ENCODE measurements at regions not wholly inside any gene's neighbourhood (a gene's known extent, or its start where the extent isn't known, plus 50 kb on each side); places are given as distances from the start of the nearest gene placed in this dataset.

DNA sequence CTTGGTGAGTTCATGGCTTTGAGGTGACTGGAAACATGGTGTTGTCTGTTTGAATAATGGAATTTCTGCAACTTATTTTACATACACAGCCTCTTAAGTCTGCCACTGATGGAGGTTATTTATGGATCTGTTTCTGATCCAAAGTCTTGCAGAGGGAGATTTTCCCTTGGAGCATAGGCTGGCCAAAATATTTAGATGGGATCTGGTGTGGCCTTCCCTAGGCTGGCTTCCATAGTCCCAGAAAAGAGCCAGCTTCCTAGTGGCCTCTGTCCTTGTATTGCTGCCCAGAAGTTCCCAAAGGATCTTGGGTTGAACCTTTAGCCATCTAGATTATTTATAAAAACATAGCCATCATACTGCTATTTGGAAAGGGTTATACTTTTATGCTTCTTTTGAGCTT, 491.1 kb upstream of the RGS6 start:
- ATAC-seq = no peak

DNA sequence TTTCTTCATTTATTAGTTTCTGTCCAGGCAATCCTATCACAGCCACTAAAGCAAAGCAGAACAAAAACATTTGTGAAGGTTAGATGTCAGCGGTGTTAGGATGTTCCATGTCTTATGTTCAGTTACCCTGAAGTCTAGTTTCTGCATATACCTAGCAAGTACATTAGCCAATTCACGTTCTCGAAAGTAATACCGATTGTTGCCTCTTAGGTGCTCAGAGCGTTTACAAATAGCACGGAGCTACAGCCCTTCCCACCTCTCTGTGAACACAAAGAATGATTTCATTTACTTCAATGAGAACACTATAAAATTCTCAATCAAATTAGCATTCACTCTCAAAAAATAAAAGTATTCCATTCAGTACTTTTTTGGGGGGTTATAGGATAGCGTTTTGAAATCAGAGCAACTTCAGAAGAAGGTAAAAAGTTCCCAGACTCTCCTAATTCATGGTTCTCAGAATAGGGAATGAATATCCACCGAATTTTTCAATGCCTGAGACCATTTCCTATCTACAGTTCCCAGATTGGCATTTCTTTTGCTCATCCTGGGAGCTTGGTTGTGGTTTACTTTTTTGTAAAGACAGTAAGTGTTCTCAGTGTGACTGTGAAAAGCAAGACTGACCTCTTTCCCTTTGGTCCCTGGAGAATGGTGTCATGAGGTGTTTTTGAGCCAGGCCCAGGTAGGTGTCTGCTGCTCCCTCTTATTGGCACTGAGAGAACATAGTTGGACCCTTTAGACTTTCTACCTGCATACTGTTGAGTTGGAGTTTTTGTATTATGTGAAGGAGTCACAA, 488.0 kb upstream of the RGS6 start:
- TF ChIP-seq, protein P1, sequence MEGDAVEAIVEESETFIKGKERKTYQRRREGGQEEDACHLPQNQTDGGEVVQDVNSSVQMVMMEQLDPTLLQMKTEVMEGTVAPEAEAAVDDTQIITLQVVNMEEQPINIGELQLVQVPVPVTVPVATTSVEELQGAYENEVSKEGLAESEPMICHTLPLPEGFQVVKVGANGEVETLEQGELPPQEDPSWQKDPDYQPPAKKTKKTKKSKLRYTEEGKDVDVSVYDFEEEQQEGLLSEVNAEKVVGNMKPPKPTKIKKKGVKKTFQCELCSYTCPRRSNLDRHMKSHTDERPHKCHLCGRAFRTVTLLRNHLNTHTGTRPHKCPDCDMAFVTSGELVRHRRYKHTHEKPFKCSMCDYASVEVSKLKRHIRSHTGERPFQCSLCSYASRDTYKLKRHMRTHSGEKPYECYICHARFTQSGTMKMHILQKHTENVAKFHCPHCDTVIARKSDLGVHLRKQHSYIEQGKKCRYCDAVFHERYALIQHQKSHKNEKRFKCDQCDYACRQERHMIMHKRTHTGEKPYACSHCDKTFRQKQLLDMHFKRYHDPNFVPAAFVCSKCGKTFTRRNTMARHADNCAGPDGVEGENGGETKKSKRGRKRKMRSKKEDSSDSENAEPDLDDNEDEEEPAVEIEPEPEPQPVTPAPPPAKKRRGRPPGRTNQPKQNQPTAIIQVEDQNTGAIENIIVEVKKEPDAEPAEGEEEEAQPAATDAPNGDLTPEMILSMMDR (IDR thresholded peaks at IDR 0.05) = no peak
- intact Hi-C loops (cut with DNase I) = no loop called here
- H3K27me3 ChIP-seq (ENCODE audit: low read depth) = no peaks in the 10 kb centered on the region
- ATAC-seq = no peak
- H3K9me3 ChIP-seq = no peaks in the 10 kb centered on the region
- no peaks in the 10 kb centered on the region for H3K36me3 ChIP-seq
- H3K4me1 ChIP-seq = peaks cover 3% of the 10 kb centered on the region
- no peak for DNase-seq
- H3K4me3 ChIP-seq = no peak overlapping the region
- no peak overlapping the region for H3K27ac ChIP-seq

More for the DNA sequence above, 491.1 kb upstream of the RGS6 start:
- no peak for DNase-seq
- Histone ChIP-seq H3K4me1 (peaks cover 14% of the 10 kb centered on the region), H3K9me3 (no peaks in the 10 kb centered on the region), H3K36me3 (no peaks in the 10 kb centered on the region), H3K27ac (no peak overlapping the region), H3K4me3 (no peak overlapping the region), H3K27me3 (ENCODE audit: low read depth) (no peaks in the 10 kb centered on the region)
- TF ChIP-seq, protein P1 (IDR thresholded peaks at IDR 0.05) = no peak
- intact Hi-C loops (cut with DNase I) = no loop called here

DNA sequence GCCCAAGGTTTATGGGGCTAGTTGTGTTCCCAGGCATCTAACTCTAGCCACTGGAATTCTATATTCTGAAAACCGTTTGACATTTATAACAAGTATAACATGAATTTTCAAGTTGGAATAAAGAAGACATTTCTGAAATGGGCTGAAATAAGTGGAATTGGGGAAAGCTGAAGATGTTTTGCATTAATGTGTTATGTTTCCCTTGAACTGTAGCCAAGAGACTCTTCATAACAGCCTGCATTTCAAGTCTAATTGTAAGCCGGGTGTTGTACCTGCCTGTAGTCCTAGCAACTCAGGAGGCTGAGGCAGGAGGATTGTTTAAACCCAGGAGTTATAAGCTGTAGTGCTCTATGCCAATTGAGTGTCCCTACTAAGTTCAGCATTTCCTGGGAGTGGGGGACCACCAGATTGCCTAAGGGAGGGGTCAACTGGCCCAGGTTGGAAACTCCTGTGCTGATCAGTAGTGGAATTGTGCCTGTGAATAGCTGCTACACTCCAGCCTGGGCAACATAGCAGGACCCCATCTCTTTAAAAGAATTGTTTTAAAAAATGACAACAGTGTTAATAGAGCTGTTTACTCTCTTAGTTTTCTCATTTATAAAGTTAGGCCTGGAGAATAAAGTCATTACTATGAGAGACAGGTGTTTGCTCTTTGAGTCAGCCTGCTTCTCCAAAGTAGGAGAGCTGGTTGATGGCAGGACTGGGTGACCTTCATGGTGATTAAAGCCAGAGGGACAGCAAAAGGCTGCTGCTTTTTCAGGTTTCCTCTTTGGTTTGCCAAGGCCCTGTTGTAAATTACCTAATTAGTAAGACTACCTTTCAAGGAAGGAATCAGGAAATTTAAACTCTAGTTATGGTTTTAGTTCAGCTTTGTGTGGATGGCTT, 483.6 kb upstream of the RGS6 start:
- H3K4me1 ChIP-seq = no peaks in the 10 kb centered on the region
- intact Hi-C loops (cut with DNase I) = no loop called here
- ATAC-seq (no peak), DNase-seq (no peak)
- TF ChIP-seq, protein P1 (IDR thresholded peaks at IDR 0.05) = no peak
- no peaks in the 10 kb centered on the region for H3K27me3 ChIP-seq (ENCODE audit: low read depth)
- H3K27ac ChIP-seq = no peak overlapping the region
- no peaks in the 10 kb centered on the region for H3K9me3 ChIP-seq
- H3K4me3 ChIP-seq = no peak overlapping the region
- no peaks in the 10 kb centered on the region for H3K36me3 ChIP-seq

DNA sequence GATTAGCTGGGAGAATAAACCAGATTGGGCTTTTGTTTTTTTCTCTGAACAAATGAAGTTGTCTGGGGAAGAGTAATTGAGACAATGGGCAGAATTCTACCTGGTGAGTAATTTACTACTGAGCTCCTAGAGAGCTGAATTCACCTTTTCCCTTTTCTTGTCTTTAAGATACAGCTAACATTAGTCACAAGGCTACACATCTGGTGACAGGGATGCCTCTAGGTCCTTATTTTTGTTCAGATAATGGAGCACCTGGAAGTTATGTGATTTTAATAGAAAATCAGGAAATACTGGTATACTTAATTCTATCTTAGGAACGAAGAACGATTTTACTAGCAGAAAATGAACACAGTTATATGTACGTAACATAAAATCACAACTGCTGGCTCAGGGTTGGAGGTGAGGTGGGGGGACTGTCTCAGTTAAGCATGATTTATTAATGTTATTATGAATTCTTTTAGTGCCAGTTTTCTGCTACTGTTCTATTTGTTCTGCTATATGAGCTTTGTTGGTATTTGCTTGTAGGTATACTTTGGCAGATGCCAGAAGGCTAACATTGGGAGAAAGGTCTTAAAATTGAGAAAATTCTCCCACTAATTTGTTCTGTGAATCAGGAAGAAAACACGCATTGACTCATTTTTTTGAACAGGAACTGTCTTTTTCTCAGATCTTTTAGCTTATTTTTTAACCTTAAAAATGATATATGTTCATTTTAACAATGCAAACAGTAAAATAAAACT, 482.7 kb upstream of the RGS6 start:
- DNase-seq = no peak
- no peaks in the 10 kb centered on the region for H3K27me3 ChIP-seq (ENCODE audit: low read depth)
- H3K4me1 ChIP-seq = no peaks in the 10 kb centered on the region
- H3K4me3 ChIP-seq = no peak overlapping the region
- no peaks in the 10 kb centered on the region for H3K36me3 ChIP-seq
- H3K27ac ChIP-seq = no peak overlapping the region
- no peak for ATAC-seq
- TF ChIP-seq, protein P1 (IDR thresholded peaks at IDR 0.05) = no peak
- no peaks in the 10 kb centered on the region for H3K9me3 ChIP-seq
- intact Hi-C loops (cut with DNase I) = no loop called here

DNA sequence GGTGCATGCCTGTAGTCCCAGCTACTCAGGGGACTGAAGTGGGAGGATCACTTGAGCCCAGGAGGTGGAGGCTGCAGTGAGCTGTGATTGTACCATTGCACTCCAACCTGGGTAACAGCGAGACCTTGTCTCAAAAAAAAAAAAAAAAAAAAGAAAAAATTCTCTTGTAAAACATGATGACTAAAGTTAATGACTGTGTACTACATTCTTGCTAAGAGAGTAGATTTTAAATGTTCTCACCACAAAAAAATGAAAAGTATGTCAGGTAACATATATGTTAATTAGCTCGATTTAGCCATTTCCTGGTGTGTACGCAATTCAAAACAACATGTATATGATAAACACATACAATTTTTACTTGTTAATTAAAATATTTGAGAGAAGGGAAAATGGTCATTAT, 480.7 kb upstream of the RGS6 start:
- H3K4me3 ChIP-seq = no peak overlapping the region
- intact Hi-C loops (cut with DNase I) = no loop called here
- H3K4me1 ChIP-seq = no peaks in the 10 kb centered on the region
- DNase-seq (no peak), ATAC-seq (no peak)
- TF ChIP-seq, protein P1 (IDR thresholded peaks at IDR 0.05) = no peak
- H3K9me3 ChIP-seq = no peaks in the 10 kb centered on the region
- H3K27me3 ChIP-seq (ENCODE audit: low read depth) = no peaks in the 10 kb centered on the region
- H3K27ac ChIP-seq = no peak overlapping the region
- H3K36me3 ChIP-seq = no peaks in the 10 kb centered on the region
